Naive B cell (primary cell): ENCODE measurements at regions not wholly inside any gene's neighbourhood (a gene's known extent, or its start where the extent isn't known, plus 50 kb on each side); places are given as distances from the start of the nearest gene placed in this dataset.

Experiments used
- ATAC-seq, 2 donors: fragments of 150-1000 bp; cut with Tn5 transposase; 2 replicates each; pipeline ENCODE4 v1.10.0; 2021; ENCODE audit warnings: low read depth in 2 of 2, mild to moderate bottlenecking in 2 of 2, moderate library complexity in 2 of 2
- DNase-seq: peaks from one replicate; pipeline ENCODE4 v3.0.0; 2022
- H3K27ac Mint-ChIP-seq, 6 donors: one replicate each; pipeline ENCODE4 v1.8.0; 2020 to 2022; ENCODE audit warnings: mild to moderate bottlenecking in 6 of 6, mixed read lengths in 6 of 6, moderate library complexity in 5 of 6, inconsistent platforms in 2 of 6
- H3K27me3 Mint-ChIP-seq, 3 donors: one replicate each; pipeline ENCODE4 v1.8.0; 2021 to 2022; ENCODE audit warnings: mixed read lengths in 3 of 3, mild to moderate bottlenecking in 1 of 3
- H3K36me3 Mint-ChIP-seq, 2 donors: one replicate each; pipeline ENCODE4 v1.8.0; 2020 to 2022; ENCODE audit warnings: mixed read lengths in 2 of 2, inconsistent platforms in 1 of 2, mild to moderate bottlenecking in 1 of 2
- H3K4me1 Mint-ChIP-seq, 3 donors: one replicate each; pipeline ENCODE4 v1.8.0; 2020 to 2022; ENCODE audit warnings: mixed read lengths in 3 of 3, inconsistent platforms in 1 of 3, mild to moderate bottlenecking in 1 of 3, moderate library complexity in 1 of 3
- H3K4me3 Mint-ChIP-seq, 8 donors: one replicate each; pipeline ENCODE4 v1.8.0; 2020 to 2022; ENCODE audit warnings: mild to moderate bottlenecking in 8 of 8, mixed read lengths in 8 of 8, moderate library complexity in 8 of 8, inconsistent platforms in 2 of 8
- H3K9me3 Mint-ChIP-seq, 7 donors: one replicate each; pipeline ENCODE4 v1.8.0; 2020 to 2022; ENCODE audit warnings: mixed read lengths in 7 of 7, mild to moderate bottlenecking in 5 of 7, inconsistent platforms in 2 of 7, moderate library complexity in 1 of 7

GRCh38 chr11:109349276-109350080 lies 72.5 kb upstream of the C11orf87 start:
- Mint-ChIP-seq H3K27me3 (no peaks in the 10 kb centered on the region), H3K27ac (no peak overlapping the region), H3K4me3 (no peak overlapping the region), H3K36me3 (no peaks in the 10 kb centered on the region), H3K4me1 (no peaks in the 10 kb centered on the region), H3K9me3 (peaks cover 0 to 17% (median 4%) of the 10 kb centered on the region in 7 donors)
- DNase-seq: no peak
- ATAC-seq: no peak

GRCh38 chr11:109350091-109350490 lies 71.9 kb upstream of the C11orf87 start:
- Mint-ChIP-seq H3K4me3 (no peak overlapping the region), H3K27me3 (no peaks in the 10 kb centered on the region), H3K27ac (no peak overlapping the region), H3K36me3 (no peaks in the 10 kb centered on the region), H3K4me1 (no peaks in the 10 kb centered on the region), H3K9me3 (peaks cover 0 to 17% (median 3%) of the 10 kb centered on the region in 7 donors)
- no peak for DNase-seq
- no peak for ATAC-seq

DNA sequence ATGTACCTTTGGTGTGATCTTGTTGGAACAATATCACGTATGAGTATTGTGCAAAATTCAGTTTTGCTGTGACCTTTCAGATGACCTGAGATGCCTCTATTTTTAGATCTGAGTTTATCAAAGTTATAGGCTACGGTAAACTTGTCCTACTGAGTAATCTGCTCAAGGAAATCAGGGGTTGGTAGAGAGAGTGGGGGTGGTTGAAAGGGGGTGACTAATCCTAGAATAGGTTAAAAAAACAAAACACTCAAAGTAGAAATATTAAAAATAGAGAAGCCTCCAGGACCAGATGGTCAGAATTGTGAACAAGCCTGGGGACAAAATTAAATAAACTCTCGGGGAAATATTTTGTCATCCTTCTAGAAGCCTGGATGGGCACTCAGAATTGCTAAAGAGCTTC lies 59.9 kb upstream of the C11orf87 start:
- ATAC-seq: no peak
- H3K36me3 Mint-ChIP-seq: no peaks in the 10 kb centered on the region
- no peaks in the 10 kb centered on the region for H3K27me3 Mint-ChIP-seq
- no peak overlapping the region for H3K4me3 Mint-ChIP-seq
- peaks cover 0 to 4% (median 3%) of the 10 kb centered on the region in 7 donors for H3K9me3 Mint-ChIP-seq
- no peak overlapping the region for H3K27ac Mint-ChIP-seq
- DNase-seq: no peak
- H3K4me1 Mint-ChIP-seq: no peaks in the 10 kb centered on the region

DNA sequence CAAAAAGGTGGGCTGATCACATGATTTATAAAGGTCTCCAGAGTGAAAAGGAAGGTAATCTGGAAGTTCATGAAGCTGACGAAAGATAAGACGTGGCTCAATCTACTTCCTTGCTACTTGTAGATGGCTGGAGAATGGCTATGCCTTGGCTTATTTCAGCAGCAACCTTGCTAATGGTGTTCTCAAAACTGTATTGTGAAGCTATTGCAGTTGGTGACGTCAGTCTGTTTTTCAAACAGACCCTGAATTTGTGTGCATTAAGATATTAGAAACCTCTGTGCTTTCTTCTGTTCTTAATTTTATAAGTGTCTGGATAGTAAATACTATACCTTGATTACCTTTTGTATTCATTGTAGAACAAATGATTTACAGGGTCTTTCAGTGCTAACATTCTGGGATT lies 58.3 kb upstream of the C11orf87 start:
- Mint-ChIP-seq H3K36me3 (no peaks in the 10 kb centered on the region), H3K4me3 (no peak overlapping the region), H3K27ac (no peak overlapping the region), H3K9me3 (peaks cover under 1 to 5% (median 4%) of the 10 kb centered on the region in 7 donors), H3K4me1 (no peaks in the 10 kb centered on the region), H3K27me3 (no peaks in the 10 kb centered on the region)
- no peak for DNase-seq
- ATAC-seq: no peak

DNA sequence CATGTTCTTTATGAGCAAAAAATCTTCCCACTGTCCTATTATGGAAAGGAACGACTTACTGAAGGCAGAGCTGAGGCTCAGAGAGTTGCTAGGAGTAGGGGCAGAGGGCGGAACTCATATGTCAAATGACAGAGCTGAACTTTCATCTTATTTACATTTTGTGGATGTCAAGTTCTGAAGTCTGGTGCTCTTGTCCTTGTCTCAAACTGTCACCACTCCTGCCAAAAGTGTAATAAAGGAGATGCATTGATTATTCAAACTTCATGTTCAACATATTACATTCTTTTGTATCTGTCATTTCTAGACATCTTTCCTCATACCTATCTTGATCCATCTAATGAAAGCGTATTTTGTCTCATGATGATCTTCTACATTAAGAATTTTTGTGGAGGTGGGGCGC lies 57.1 kb upstream of the C11orf87 start:
- H3K9me3 Mint-ChIP-seq: peaks cover 3 to 17% (median 4%) of the 10 kb centered on the region in 7 donors
- H3K27ac Mint-ChIP-seq: no peak overlapping the region
- DNase-seq (no peak), ATAC-seq (no peak)
- H3K27me3 Mint-ChIP-seq: no peaks in the 10 kb centered on the region
- H3K4me3 Mint-ChIP-seq: no peak overlapping the region
- no peaks in the 10 kb centered on the region for H3K4me1 Mint-ChIP-seq
- no peaks in the 10 kb centered on the region for H3K36me3 Mint-ChIP-seq

DNA sequence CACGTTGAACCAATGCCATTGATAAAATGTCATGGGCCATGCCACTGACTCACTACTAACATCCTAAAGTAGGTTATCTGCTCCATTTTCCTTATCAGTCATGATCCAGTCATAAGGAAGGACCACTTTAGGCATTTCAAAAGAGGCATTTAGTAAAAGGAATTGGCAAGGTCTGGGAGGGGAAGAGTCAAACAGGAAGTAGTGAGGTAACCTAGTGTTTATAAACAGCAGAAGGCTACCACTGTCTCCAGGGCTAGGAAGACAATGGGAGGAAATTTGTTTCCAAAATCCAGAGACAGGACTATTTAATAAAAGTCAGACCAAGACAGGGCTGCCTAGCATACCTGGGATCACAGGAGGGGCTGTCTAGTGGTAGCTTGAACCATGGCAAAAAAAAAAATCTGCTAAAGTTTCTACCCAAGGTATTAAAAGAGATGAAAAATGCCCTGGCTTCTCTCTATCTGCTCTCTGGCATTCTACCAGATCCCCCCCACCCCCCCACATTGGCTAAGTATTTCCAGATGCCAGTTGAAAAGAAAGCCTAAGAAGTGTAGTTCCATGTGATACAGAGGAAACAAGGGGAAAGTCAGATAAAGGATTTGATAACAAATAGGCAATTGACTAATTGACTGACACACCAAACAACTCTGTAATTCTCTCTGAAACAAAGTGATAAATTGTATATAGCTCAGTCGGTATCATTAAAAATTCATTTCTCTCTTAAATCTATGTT lies 50.4 kb upstream of the C11orf87 start:
- Mint-ChIP-seq H3K4me3 (no peak overlapping the region), H3K9me3 (peaks cover 2 to 26% (median 8%) of the 10 kb centered on the region in 7 donors), H3K36me3 (no peaks in the 10 kb centered on the region), H3K4me1 (no peaks in the 10 kb centered on the region), H3K27me3 (no peaks in the 10 kb centered on the region), H3K27ac (no peak overlapping the region)
- no peak for DNase-seq
- ATAC-seq: no peak
